ENCODE measurements at regions not wholly inside any gene's neighbourhood (a gene's known extent, or its start where the extent isn't known, plus 50 kb on each side); places are given as distances from the start of the nearest gene placed in this dataset.

DNA sequence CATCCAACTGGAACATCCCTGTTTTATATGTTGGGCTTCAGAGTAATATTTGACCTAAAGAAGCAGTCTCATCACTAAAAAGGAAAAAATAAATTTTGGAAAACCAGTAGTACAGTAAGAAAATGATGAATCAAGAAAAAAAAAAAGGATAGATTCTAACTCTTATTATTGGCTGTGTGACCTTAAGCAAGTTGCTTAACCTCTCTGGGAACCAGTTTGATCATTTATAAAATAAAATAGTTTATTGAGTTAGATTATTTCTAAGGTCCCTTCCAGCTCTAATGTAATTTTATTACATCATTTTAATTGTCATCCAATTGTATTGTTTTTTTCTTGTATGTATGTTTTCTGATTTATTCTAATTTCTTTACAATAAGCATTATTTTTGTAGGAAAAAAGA lies 127.0 kb downstream of the PRELID2 start:
- Histone ChIP-seq H3K9me3 (ENCODE audit: control insufficient read depth, insufficient read depth, low read length) (no peaks in the 10 kb centered on the region), H3K4me3 (ENCODE audit: low read depth, low read length) (no peak overlapping the region), H3K9ac (ENCODE audit: low read depth, low read length) (no peak overlapping the region), H3K4me1 (ENCODE audit: control insufficient read depth, insufficient read depth, low read length) (no peaks in the 10 kb centered on the region), H3K36me3 (ENCODE audit: control insufficient read depth, insufficient read depth, low read length) (no peaks in the 10 kb centered on the region), H3K27me3 (ENCODE audit: control insufficient read depth, insufficient read depth, low read length) (no peaks in the 10 kb centered on the region)

DNA sequence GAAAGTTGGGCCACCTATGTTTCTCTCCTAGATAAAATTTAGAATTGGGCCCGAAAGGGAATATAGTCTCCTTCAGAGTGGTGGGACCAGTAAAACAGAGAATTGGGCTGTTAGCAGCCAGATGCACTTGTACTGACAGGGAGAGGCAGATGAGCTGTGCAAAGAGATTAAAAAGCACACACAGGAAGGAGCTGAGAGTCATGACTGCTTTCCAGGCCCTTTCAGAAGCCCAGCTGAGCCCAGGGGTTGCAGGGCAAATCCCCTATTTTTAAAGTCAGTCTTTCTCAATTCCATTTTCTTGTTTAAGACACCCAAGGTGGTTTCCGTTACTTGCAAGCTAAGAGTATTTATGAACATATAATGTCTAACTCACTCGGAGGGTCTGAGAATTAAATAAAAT lies 130.4 kb downstream of the PRELID2 start:
- H3K9ac ChIP-seq (ENCODE audit: low read depth, low read length), result no peak overlapping the region
- H3K9me3 ChIP-seq (ENCODE audit: control insufficient read depth, insufficient read depth, low read length), result no peaks in the 10 kb centered on the region
- H3K27me3 ChIP-seq (ENCODE audit: control insufficient read depth, insufficient read depth, low read length), result no peaks in the 10 kb centered on the region
- no peaks in the 10 kb centered on the region for H3K36me3 ChIP-seq (ENCODE audit: control insufficient read depth, insufficient read depth, low read length)
- no peaks in the 10 kb centered on the region for H3K4me1 ChIP-seq (ENCODE audit: control insufficient read depth, insufficient read depth, low read length)
- H3K4me3 ChIP-seq (ENCODE audit: low read depth, low read length), result no peak overlapping the region

DNA sequence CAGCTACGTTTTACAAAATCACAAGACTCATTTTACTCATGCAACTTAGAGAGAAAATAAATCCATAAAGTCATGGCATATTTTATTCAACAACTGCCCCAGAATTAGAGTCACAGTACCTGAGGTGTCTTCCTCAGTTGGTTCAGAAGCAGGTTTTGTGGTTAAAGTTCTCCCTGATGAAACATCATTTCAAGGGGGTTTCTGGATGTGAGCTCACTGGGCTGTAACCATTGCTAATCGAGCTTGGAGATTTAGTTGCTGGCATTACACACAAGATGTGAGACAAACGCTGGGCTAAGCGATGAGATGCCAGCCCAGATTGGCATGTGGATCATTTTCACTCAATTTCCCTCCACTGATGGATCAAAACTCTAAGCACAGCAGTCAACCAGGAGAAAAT lies 131.3 kb downstream of the PRELID2 start:
- no peak overlapping the region for H3K9ac ChIP-seq (ENCODE audit: low read depth, low read length)
- no peaks in the 10 kb centered on the region for H3K4me1 ChIP-seq (ENCODE audit: control insufficient read depth, insufficient read depth, low read length)
- H3K4me3 ChIP-seq (ENCODE audit: low read depth, low read length), result no peak overlapping the region
- no peaks in the 10 kb centered on the region for H3K27me3 ChIP-seq (ENCODE audit: control insufficient read depth, insufficient read depth, low read length)
- H3K36me3 ChIP-seq (ENCODE audit: control insufficient read depth, insufficient read depth, low read length), result no peaks in the 10 kb centered on the region
- H3K9me3 ChIP-seq (ENCODE audit: control insufficient read depth, insufficient read depth, low read length), result no peaks in the 10 kb centered on the region

DNA sequence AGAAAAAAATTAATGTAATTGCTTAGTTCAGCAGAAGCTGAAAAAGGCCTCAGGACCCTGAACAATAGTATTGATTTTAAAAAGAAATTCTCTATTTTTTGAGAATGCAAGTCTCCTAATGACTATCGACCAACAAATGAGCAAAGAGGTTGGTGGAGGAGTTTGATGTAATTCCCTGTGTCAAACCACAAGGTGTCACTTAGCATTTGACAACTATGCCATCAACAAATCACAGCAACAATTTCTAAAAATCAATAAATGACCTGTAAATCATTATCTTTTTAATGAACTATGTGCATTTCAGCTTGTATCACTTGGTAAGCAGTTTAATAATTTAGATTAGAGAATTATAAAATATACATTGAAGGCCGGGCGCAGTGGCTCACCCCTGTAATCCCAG lies 133.7 kb downstream of the PRELID2 start:
- no peaks in the 10 kb centered on the region for H3K27me3 ChIP-seq (ENCODE audit: control insufficient read depth, insufficient read depth, low read length)
- H3K9ac ChIP-seq (ENCODE audit: low read depth, low read length), result no peak overlapping the region
- H3K9me3 ChIP-seq (ENCODE audit: control insufficient read depth, insufficient read depth, low read length), result no peaks in the 10 kb centered on the region
- H3K4me3 ChIP-seq (ENCODE audit: low read depth, low read length), result no peak overlapping the region
- H3K4me1 ChIP-seq (ENCODE audit: control insufficient read depth, insufficient read depth, low read length), result no peaks in the 10 kb centered on the region
- H3K36me3 ChIP-seq (ENCODE audit: control insufficient read depth, insufficient read depth, low read length), result no peaks in the 10 kb centered on the region

DNA sequence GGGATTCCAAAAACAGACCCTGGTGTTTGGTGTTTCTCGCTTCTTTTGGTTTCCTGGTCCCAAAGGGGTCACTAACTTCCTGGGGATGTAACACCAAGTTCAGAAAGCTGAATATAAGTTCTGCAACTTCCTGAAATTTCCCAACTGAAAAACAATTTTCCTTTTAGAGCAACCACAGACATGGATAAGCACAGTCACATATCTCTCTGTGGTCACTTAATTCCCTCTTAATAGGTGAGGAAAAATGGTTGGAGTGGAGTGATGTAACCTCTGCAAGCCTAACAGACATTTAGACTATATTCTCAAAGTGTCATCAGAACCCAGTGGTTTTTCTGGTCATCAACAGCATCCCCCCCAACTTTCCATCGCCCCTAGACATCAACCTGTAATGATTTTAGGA lies 135.3 kb downstream of the PRELID2 start:
- H3K4me1 ChIP-seq (ENCODE audit: control insufficient read depth, insufficient read depth, low read length), result no peaks in the 10 kb centered on the region
- H3K4me3 ChIP-seq (ENCODE audit: low read depth, low read length), result no peak overlapping the region
- no peaks in the 10 kb centered on the region for H3K9me3 ChIP-seq (ENCODE audit: control insufficient read depth, insufficient read depth, low read length)
- H3K9ac ChIP-seq (ENCODE audit: low read depth, low read length), result no peak overlapping the region
- H3K36me3 ChIP-seq (ENCODE audit: control insufficient read depth, insufficient read depth, low read length), result no peaks in the 10 kb centered on the region
- H3K27me3 ChIP-seq (ENCODE audit: control insufficient read depth, insufficient read depth, low read length), result no peaks in the 10 kb centered on the region

DNA sequence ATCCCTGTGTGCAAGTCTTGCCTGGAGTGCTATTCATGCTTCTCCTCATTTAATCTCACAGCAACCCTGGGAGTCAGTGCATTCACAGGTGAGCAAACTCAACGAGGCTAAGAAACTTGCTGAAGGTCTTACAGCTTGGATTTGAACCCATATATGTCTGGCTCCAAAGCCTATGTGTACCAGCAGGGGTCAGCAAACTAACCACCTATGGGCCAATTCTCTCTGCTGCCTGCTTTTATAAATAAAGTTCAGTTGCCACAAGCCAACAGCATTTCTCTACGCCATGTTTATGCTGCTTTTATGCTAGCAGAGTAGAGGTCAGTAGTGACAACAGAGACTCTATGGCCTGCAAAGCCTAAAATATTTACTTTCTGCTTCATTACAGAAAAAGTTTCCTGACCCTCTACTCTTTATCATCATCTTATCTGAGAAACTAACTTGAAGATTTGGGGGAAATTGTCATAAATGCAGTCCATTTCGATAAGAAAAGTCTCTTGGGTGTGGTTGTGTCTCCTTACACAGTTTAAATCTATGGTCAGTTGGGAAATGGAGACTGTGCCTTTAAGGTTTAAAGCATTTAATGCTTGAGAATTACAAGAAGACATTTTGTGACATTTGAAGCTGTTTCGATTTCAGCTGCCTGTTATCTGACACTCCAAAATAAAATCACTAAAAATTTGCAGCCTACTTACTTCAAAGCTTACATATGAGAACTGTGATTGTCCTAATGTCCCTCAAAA lies 137.7 kb downstream of the PRELID2 start:
- Histone ChIP-seq H3K4me3 (ENCODE audit: low read depth, low read length) (no peak overlapping the region), H3K4me1 (ENCODE audit: control insufficient read depth, insufficient read depth, low read length) (no peaks in the 10 kb centered on the region), H3K9me3 (ENCODE audit: control insufficient read depth, insufficient read depth, low read length) (no peaks in the 10 kb centered on the region), H3K9ac (ENCODE audit: low read depth, low read length) (no peak overlapping the region), H3K27me3 (ENCODE audit: control insufficient read depth, insufficient read depth, low read length) (no peaks in the 10 kb centered on the region), H3K36me3 (ENCODE audit: control insufficient read depth, insufficient read depth, low read length) (no peaks in the 10 kb centered on the region)

DNA sequence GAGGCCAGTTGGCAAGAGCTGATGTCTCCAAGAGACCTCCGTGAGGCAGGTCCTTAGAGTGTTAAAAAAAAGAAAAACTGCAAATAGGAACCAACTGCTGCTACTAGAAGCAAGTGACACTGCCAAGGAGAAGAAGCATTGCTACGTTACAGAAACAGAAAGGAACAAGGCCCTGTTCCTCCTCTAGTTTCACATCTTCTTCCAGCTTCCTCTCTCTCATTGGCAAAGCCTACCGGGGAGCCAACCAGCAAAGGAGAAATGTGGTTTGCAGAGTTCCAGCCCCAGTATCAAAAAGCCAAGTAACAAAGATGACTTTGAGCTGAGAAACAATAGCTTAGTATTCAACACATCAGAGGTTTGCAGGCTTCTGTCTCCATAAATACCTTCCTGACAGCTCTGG lies 145.9 kb downstream of the PRELID2 start:
- H3K4me1 ChIP-seq (ENCODE audit: control insufficient read depth, insufficient read depth, low read length), result no peaks in the 10 kb centered on the region

DNA sequence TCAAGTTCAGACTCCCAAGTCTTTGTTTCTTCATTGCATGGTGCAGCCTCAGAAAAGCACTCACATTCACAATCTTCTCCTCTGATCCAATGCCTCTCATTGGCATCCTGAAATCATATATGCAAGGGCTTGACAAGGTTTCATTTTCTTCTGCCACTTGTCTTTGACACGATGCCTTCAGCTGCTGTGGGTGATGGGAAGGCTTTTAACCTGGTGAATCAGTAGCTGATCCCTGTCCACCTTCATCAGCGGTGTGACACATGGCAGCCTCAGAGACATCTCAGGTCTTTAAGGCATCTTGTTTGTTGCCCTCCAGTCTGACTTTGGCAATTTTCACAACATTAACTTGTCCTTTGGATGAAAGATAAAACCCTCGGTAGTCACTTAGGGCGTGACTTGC lies 147.2 kb downstream of the PRELID2 start:
- no peaks in the 10 kb centered on the region for H3K4me1 ChIP-seq (ENCODE audit: control insufficient read depth, insufficient read depth, low read length)
- no peak overlapping the region for H3K9ac ChIP-seq (ENCODE audit: low read depth, low read length)
- no peak overlapping the region for H3K4me3 ChIP-seq (ENCODE audit: low read depth, low read length)
- no peaks in the 10 kb centered on the region for H3K36me3 ChIP-seq (ENCODE audit: control insufficient read depth, insufficient read depth, low read length)
- no peaks in the 10 kb centered on the region for H3K27me3 ChIP-seq (ENCODE audit: control insufficient read depth, insufficient read depth, low read length)
- H3K9me3 ChIP-seq (ENCODE audit: control insufficient read depth, insufficient read depth, low read length), result no peaks in the 10 kb centered on the region

More for the DNA sequence above, 145.9 kb downstream of the PRELID2 start:
- H3K4me3 ChIP-seq (ENCODE audit: low read depth, low read length), result no peak overlapping the region
- H3K27me3 ChIP-seq (ENCODE audit: control insufficient read depth, insufficient read depth, low read length), result no peaks in the 10 kb centered on the region
- no peaks in the 10 kb centered on the region for H3K36me3 ChIP-seq (ENCODE audit: control insufficient read depth, insufficient read depth, low read length)
- H3K9me3 ChIP-seq (ENCODE audit: control insufficient read depth, insufficient read depth, low read length), result no peaks in the 10 kb centered on the region
- no peak overlapping the region for H3K9ac ChIP-seq (ENCODE audit: low read depth, low read length)

DNA sequence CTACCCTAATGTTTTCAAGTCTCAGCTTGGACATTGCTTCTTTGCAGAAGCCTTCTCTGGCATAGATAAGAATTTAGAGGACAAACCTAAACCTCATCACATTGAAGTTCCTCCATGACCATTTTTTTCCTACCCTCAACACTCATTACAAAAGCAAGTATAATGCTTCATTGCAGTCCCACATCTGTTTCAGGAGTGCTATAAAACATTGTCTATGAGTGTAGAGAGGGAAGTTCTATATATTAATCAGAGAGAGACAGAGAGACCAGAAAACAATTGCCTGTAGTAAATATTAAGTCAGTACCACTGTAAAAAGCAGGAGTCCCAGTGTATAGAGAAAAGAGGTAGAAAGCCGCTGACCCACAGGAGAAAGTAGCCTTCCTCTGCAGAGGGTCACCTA lies 149.7 kb downstream of the PRELID2 start:
- Histone ChIP-seq H3K4me3 (ENCODE audit: low read depth, low read length) (no peak overlapping the region), H3K9me3 (ENCODE audit: control insufficient read depth, insufficient read depth, low read length) (no peaks in the 10 kb centered on the region), H3K36me3 (ENCODE audit: control insufficient read depth, insufficient read depth, low read length) (no peaks in the 10 kb centered on the region), H3K9ac (ENCODE audit: low read depth, low read length) (no peak overlapping the region), H3K27me3 (ENCODE audit: control insufficient read depth, insufficient read depth, low read length) (no peaks in the 10 kb centered on the region), H3K4me1 (ENCODE audit: control insufficient read depth, insufficient read depth, low read length) (no peaks in the 10 kb centered on the region)

DNA sequence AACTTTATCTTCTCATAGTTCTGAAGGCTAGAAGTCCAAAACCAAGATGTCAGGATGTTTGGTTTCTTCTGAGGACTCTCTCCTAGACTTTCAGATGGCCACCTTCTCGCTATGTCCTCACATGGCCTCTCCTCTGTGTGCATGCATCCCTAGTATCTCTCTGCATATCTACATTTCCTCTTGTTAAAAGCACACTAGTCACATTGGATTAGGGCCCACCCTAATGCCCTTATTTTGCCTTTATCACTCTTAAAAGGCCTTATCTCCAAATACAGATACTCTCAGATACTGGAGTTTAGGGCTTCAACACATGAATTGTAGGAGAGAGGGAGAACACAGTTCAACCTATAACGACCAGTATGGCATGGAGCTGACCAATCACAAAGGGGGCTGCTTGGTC lies 151.7 kb downstream of the PRELID2 start:
- Histone ChIP-seq H3K4me1 (ENCODE audit: control insufficient read depth, insufficient read depth, low read length) (no peaks in the 10 kb centered on the region), H3K4me3 (ENCODE audit: low read depth, low read length) (no peak overlapping the region), H3K9ac (ENCODE audit: low read depth, low read length) (no peak overlapping the region), H3K27me3 (ENCODE audit: control insufficient read depth, insufficient read depth, low read length) (no peaks in the 10 kb centered on the region), H3K9me3 (ENCODE audit: control insufficient read depth, insufficient read depth, low read length) (no peaks in the 10 kb centered on the region), H3K36me3 (ENCODE audit: control insufficient read depth, insufficient read depth, low read length) (no peaks in the 10 kb centered on the region)

DNA sequence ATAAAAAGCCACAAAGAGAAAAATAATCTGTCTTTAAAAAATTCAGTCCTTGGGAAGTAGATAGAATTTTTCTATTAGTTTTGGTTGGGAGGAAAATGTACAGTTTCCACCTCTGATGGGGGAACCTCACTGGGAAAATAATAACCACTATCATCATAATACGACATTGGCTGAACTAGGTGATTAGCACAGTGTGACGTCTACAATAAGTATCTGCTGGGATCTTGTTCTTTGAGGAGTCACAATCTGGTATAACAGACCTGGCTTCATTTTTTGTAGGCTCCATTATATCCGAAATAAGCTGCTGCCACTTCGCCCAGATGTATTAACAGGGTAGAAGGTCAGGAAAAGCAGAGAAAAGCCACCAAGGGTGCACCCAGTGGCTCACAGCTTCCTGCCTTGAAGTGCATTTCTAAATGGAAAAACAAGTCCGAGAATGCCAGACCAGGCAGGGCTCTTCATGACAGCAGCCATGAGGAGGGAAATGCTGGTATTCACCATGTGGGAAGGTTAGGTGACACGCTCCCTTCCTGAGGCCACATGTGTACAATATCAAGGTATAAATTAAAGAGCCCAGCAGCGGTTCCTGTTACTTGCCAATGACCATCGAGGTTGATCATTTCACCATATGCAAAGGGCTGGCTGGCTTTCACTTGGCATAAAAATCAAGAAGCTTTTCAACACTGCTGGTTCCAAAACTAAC lies 152.8 kb downstream of the PRELID2 start:
- Histone ChIP-seq H3K4me1 (ENCODE audit: control insufficient read depth, insufficient read depth, low read length) (no peaks in the 10 kb centered on the region), H3K9ac (ENCODE audit: low read depth, low read length) (no peak overlapping the region), H3K9me3 (ENCODE audit: control insufficient read depth, insufficient read depth, low read length) (no peaks in the 10 kb centered on the region), H3K4me3 (ENCODE audit: low read depth, low read length) (no peak overlapping the region), H3K36me3 (ENCODE audit: control insufficient read depth, insufficient read depth, low read length) (no peaks in the 10 kb centered on the region), H3K27me3 (ENCODE audit: control insufficient read depth, insufficient read depth, low read length) (no peaks in the 10 kb centered on the region)

DNA sequence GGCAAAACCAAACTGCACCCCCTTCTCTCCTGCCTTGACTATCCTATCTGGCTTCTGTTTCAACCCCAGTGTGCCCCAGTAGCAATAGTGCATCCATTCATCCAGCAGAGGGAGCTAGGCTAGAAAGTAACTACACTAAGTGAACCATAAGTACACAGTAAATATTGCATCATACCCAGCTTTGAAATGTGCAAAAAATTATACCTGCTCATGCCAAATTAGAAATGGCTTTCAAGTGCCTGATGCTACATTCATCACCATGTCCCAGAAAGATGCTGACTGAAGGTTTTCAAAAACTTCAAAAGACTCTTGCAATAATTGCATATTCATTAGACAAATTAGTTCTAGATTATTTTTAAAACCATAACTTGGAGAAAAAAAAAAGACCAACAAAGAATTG lies 153.5 kb downstream of the PRELID2 start:
- no peaks in the 10 kb centered on the region for H3K9me3 ChIP-seq (ENCODE audit: control insufficient read depth, insufficient read depth, low read length)
- H3K4me3 ChIP-seq (ENCODE audit: low read depth, low read length), result no peak overlapping the region
- no peaks in the 10 kb centered on the region for H3K4me1 ChIP-seq (ENCODE audit: control insufficient read depth, insufficient read depth, low read length)
- no peaks in the 10 kb centered on the region for H3K36me3 ChIP-seq (ENCODE audit: control insufficient read depth, insufficient read depth, low read length)
- H3K9ac ChIP-seq (ENCODE audit: low read depth, low read length), result no peak overlapping the region
- no peaks in the 10 kb centered on the region for H3K27me3 ChIP-seq (ENCODE audit: control insufficient read depth, insufficient read depth, low read length)
